Stomach (tissue), 8 donors: ENCODE measurements at regions not wholly inside any gene's neighbourhood (a gene's known extent, or its start where the extent isn't known, plus 50 kb on each side); places are given as distances from the start of the nearest gene placed in this dataset.

Source experiments
- DNase-seq, 2 donors: peaks; one replicate each; pipeline versions ENCODE4 v3.0.0 to v3.0.0-alpha.2; 2013 to 2019
- H3K27ac ChIP-seq, 5 donors: fragments of 200-600 bp in 4 of 5; sonication (generic) in 4 of 5; one replicate each; pipeline ENCODE4 v1.5.1; 2013 to 2019; ENCODE audit warnings: mild to moderate bottlenecking in 1 of 5, moderate library complexity in 1 of 5
- H3K27me3 ChIP-seq, 3 donors: fragments of 200-600 bp; sonication (generic); one replicate each; pipeline ENCODE4 v1.5.1; 2017 to 2019; ENCODE audit warnings: mixed run types in 1 of 3
- H3K36me3 ChIP-seq, 4 donors: fragments of 200-600 bp; sonication (generic); 1 replicate in 3 of 4; 2 replicates in 1 of 4; pipeline ENCODE4 v1.5.1; 2016 to 2019
- H3K4me1 ChIP-seq, 4 donors: fragments of 200-600 bp; sonication (generic); one replicate each; pipeline ENCODE4 v1.5.1; 2016 to 2019
- H3K4me3 ChIP-seq, 4 donors: fragments of 200-600 bp; sonication (generic) in 3 of 4; one replicate each; pipeline ENCODE4 v1.5.1; 2016 to 2019; ENCODE audit warnings: mild to moderate bottlenecking in 1 of 4
- H3K9me3 ChIP-seq, 4 donors: fragments of 200-600 bp; sonication (generic); one replicate each; pipeline ENCODE4 v1.5.1; 2016 to 2019
- CTCF ChIP-seq, 7 experiments: fragments of 450-650 bp in 4 of 7; fragments of 200-600 bp in 3 of 7; sonication (generic) in 3 of 7; IDR thresholded peaks; one replicate each; pipeline ENCODE4 v1.5.1; 2016 to 2019; ENCODE audit warnings: antibody characterized with exemption in 7 of 7, control low read depth in 2 of 7, mild to moderate bottlenecking in 1 of 7
- EP300 ChIP-seq: sonication (generic); formaldehyde crosslinking; IDR thresholded peaks from one replicate; pipeline ENCODE4 v1.6.1; 2017; ENCODE audit warnings: antibody characterized with exemption
- POLR2A ChIP-seq, 4 donors: fragments of 450-650 bp; IDR thresholded peaks; one replicate each; pipeline ENCODE4 v1.6.1; 2016; ENCODE audit warnings: antibody characterized with exemption in 4 of 4, control low read depth in 2 of 4, mild to moderate bottlenecking in 1 of 4, moderate library complexity in 1 of 4
- POLR2AphosphoS5 ChIP-seq, 3 donors: sonication (generic); formaldehyde crosslinking; IDR thresholded peaks; one replicate each; pipeline ENCODE4 v1.6.1; 2016; ENCODE audit warnings: antibody characterized with exemption in 3 of 3
- WGBS, 5 donors: extraction: QIAGEN DNeasy Blood & Tissue Kit in 3 of 5; methylation state at CpG; one replicate each; pipeline versions ENCODE4 v1.1.5 to v1.1.7; 2013 to 2018; 5-methylcytosine and 5-hydroxymethylcytosine counted together
- intact Hi-C: fragments of 100-400 bp; cut with DNase I; formaldehyde crosslinking; loops from one replicate; pipeline ENCODE4 v1.15.1; 2023; ENCODE audit warnings: low total_unique reads
- donor health status: healthy with polysubstance abuse.
- donor health status: Bipolar disorder and iron deficiency.
- donor health status: healthy.

GRCh38 chr4:132540797-132541196 is 608.3 kb upstream of the PCDH10 start:
- Histone ChIP-seq H3K9me3 (peaks cover 0 to 3% (median 0%) of the 10 kb centered on the region in 4 donors), H3K27me3 (no peaks in the 10 kb centered on the region), H3K36me3 (no peaks in the 10 kb centered on the region), H3K4me3 (no peak overlapping the region), H3K27ac (no peak overlapping the region), H3K4me1 (no peaks in the 10 kb centered on the region)
- DNase-seq: no peak
- intact Hi-C loops: no loop called here
- TF ChIP-seq POLR2AphosphoS5 (IDR thresholded peaks at IDR 0.05): no peak
- TF ChIP-seq EP300: no peak
- TF ChIP-seq POLR2A (IDR thresholded peaks at IDR 0.05): no peak
- TF ChIP-seq CTCF (IDR thresholded peaks at IDR 0.05): no peak
- 44 to 52% (median 49%) methylated on average over 4 of the region's 4 CpGs for WGBS, 5 donors

- Histone ChIP-seq H3K9me3 (peaks cover 0 to 7% (median 0%) of the 10 kb centered on the region in 4 donors), H3K36me3 (no peaks in the 10 kb centered on the region), H3K4me1 (no peaks in the 10 kb centered on the region), H3K27ac (no peak overlapping the region), H3K4me3 (no peak overlapping the region), H3K27me3 (no peaks in the 10 kb centered on the region)
- intact Hi-C loops: no loop called here
- no peak for TF ChIP-seq CTCF (IDR thresholded peaks at IDR 0.05)
- TF ChIP-seq EP300: no peak
- no peak for DNase-seq
Measured at GRCh38 chr4:132542228-132542627, 606.9 kb upstream of the PCDH10 start.

- H3K36me3 ChIP-seq: no peaks in the 10 kb centered on the region
- no peak for TF ChIP-seq CTCF (IDR thresholded peaks at IDR 0.05)
- no peaks in the 10 kb centered on the region for H3K27me3 ChIP-seq
- H3K4me3 ChIP-seq: no peak overlapping the region
- H3K27ac ChIP-seq: no peak overlapping the region
- DNase-seq: no peak
- peaks cover 0 to 3% (median 0%) of the 10 kb centered on the region in 4 donors for H3K9me3 ChIP-seq
- H3K4me1 ChIP-seq: no peaks in the 10 kb centered on the region
- whole genome bisulfite sequencing, 5 donors: 79 to 87% (median 84%) methylated on average over 4 of the region's 4 CpGs
- intact Hi-C loops: no loop called here
Measured at GRCh38 chr4:132548463-132548862, 600.6 kb upstream of the PCDH10 start.

- intact Hi-C loops: no loop called here
- no peaks in the 10 kb centered on the region for H3K4me1 ChIP-seq
- H3K27ac ChIP-seq: no peak overlapping the region
- H3K27me3 ChIP-seq: no peaks in the 10 kb centered on the region
- 69 to 86% (median 83%) methylated on average over 3 of the region's 3 CpGs for WGBS, 5 donors
- no peaks in the 10 kb centered on the region for H3K9me3 ChIP-seq
- H3K36me3 ChIP-seq: no peaks in the 10 kb centered on the region
- no peak overlapping the region for H3K4me3 ChIP-seq
- DNase-seq: no peak
- no peak for TF ChIP-seq POLR2AphosphoS5 (IDR thresholded peaks at IDR 0.05)
- no peak for TF ChIP-seq EP300
- no peak for TF ChIP-seq POLR2A (IDR thresholded peaks at IDR 0.05)
- TF ChIP-seq CTCF (IDR thresholded peaks at IDR 0.05): no peak
Measured at GRCh38 chr4:132556316-132556715, 592.8 kb upstream of the PCDH10 start.

GRCh38 chr4:132557660-132558059 is 591.4 kb upstream of the PCDH10 start:
- Histone ChIP-seq H3K27ac (no peak overlapping the region), H3K4me3 (no peak overlapping the region), H3K36me3 (no peaks in the 10 kb centered on the region), H3K9me3 (no peaks in the 10 kb centered on the region), H3K27me3 (no peaks in the 10 kb centered on the region), H3K4me1 (no peaks in the 10 kb centered on the region)
- TF ChIP-seq CTCF (IDR thresholded peaks at IDR 0.05) (no peak), POLR2A (IDR thresholded peaks at IDR 0.05) (no peak), EP300 (no peak), POLR2AphosphoS5 (IDR thresholded peaks at IDR 0.05) (no peak)
- DNase-seq: no peak
- intact Hi-C loops: no loop called here
